Smooth muscle cell (in vitro differentiated cells): ENCODE measurements at regions not wholly inside any gene's neighbourhood (a gene's known extent, or its start where the extent isn't known, plus 50 kb on each side); places are given as distances from the start of the nearest gene placed in this dataset.
A peak's percentile ranks its signal among the peaks of the same experiment; 100 is the strongest.

ENCODE experiments used
- DNase-seq: peaks from one replicate; lab custom pipeline; 2025; ENCODE audit not compliant: unreplicated experiment; lab: John Stamatoyannopoulos, UW
- H2AFZ ChIP-seq: fragments of 200-600 bp; sonication (generic); 2 replicates; pipeline ENCODE4 v1.6.0; 2016; ENCODE audit warnings: antibody characterized with exemption, low read depth, mild to moderate bottlenecking
- H3F3A ChIP-seq: fragments of 200-600 bp; sonication (generic); 2 replicates; pipeline ENCODE4 v1.6.0; 2017; ENCODE audit warnings: antibody characterized with exemption, low read depth
- H3K27ac ChIP-seq: fragments of 200-600 bp; sonication (generic); 2 replicates; pipeline ENCODE4 v1.5.1; 2016; ENCODE audit warnings: low read depth, mild to moderate bottlenecking
- H3K27me3 ChIP-seq: fragments of 200-600 bp; sonication (generic); 2 replicates; pipeline ENCODE4 v1.6.1; 2016; ENCODE audit warnings: low read depth, mild to moderate bottlenecking
- H3K36me3 ChIP-seq: fragments of 200-600 bp; sonication (generic); 2 replicates; pipeline ENCODE4 v1.5.1; 2016; ENCODE audit warnings: low read depth
- H3K4me1 ChIP-seq: fragments of 200-600 bp; sonication (generic); 2 replicates; pipeline ENCODE4 v1.5.1; 2016; ENCODE audit warnings: low read depth
- H3K4me2 ChIP-seq: fragments of 200-600 bp; sonication (generic); 2 replicates; pipeline ENCODE4 v1.6.0; 2016; ENCODE audit warnings: mild to moderate bottlenecking
- H3K4me3 ChIP-seq: fragments of 200-600 bp; sonication (generic); 2 replicates; pipeline ENCODE4 v1.5.1; 2016; ENCODE audit warnings: mild to moderate bottlenecking
- H3K79me2 ChIP-seq: fragments of 200-600 bp; sonication (generic); 2 replicates; pipeline ENCODE4 v1.6.0; 2016; ENCODE audit warnings: low read depth, mild to moderate bottlenecking
- H3K9ac ChIP-seq: fragments of 200-600 bp; sonication (generic); 2 replicates; pipeline ENCODE4 v1.6.0; 2016; ENCODE audit warnings: low read depth
- H3K9me3 ChIP-seq: fragments of 200-600 bp; sonication (generic); replicated peaks from 2 replicates; pipeline ENCODE4 v1.5.1; 2016; ENCODE audit warnings: low read depth
- H4K20me1 ChIP-seq: fragments of 200-600 bp; sonication (generic); 2 replicates; pipeline ENCODE4 v1.6.0; 2016; ENCODE audit warnings: low read depth
- WGBS: methylation state at CpG from one replicate; pipeline ENCODE4 v1.1.7; 2016; ENCODE audit warnings: low lambda C conversion rate; 5-methylcytosine and 5-hydroxymethylcytosine counted together
- TF ChIP-seq, protein P1 (sequence below): fragments of 200-600 bp; sonication (generic); IDR thresholded peaks from 2 replicates; pipeline ENCODE4 v1.5.1; 2017; ENCODE audit warnings: borderline replicate concordance, mild to moderate bottlenecking, antibody characterized with exemption; ENCODE audit not compliant: insufficient read depth, poor library complexity, severe bottlenecking

DNA sequence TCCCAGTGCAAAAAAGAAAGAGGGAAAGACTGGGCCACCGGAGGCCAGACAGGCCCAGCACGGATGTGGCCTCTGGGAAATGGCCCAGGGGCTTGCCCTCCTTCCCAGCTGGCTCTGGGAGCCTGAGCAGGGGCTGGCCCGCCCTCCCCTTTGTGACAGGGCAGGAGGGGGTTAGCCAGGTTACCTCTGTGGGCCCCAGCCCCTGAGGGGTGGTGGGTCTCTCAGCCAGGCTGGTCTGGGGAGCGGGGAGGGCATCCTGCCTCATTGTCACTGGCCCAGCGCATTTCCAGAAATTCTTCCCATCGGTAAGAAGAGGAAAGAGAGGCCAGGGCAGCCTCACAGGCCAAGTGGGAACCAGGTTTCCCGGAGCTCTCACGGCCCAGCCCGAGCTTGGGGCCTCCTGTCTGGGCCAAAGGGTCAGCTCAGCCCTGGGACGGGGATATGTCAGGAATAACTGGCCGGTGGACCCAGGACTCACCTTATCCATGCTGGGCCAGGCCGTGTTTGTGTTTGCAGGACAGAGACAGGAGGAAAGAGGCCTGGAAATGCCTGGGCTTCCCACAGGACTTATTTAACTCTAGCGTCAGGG, 182.2 kb downstream of the ZFP36L2 start:
- H3K9me3 ChIP-seq: no peaks in the 10 kb centered on the region
- H3K79me2 ChIP-seq: no peaks in the 10 kb centered on the region
- no peaks in the 10 kb centered on the region for H3K27me3 ChIP-seq
- H3K4me1 ChIP-seq: peaks cover 35% of the 10 kb centered on the region
- H2AFZ ChIP-seq: peak overlapping the region; percentile 64
- TF ChIP-seq, protein P1, sequence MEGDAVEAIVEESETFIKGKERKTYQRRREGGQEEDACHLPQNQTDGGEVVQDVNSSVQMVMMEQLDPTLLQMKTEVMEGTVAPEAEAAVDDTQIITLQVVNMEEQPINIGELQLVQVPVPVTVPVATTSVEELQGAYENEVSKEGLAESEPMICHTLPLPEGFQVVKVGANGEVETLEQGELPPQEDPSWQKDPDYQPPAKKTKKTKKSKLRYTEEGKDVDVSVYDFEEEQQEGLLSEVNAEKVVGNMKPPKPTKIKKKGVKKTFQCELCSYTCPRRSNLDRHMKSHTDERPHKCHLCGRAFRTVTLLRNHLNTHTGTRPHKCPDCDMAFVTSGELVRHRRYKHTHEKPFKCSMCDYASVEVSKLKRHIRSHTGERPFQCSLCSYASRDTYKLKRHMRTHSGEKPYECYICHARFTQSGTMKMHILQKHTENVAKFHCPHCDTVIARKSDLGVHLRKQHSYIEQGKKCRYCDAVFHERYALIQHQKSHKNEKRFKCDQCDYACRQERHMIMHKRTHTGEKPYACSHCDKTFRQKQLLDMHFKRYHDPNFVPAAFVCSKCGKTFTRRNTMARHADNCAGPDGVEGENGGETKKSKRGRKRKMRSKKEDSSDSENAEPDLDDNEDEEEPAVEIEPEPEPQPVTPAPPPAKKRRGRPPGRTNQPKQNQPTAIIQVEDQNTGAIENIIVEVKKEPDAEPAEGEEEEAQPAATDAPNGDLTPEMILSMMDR: no peak
- H3F3A ChIP-seq: no peaks in the 10 kb centered on the region
- H3K27ac ChIP-seq: peak overlapping the region; percentile 65
- DNase-seq: no peak
- H3K36me3 ChIP-seq: no peaks in the 10 kb centered on the region
- H3K4me2 ChIP-seq: no peak overlapping the region
- H3K9ac ChIP-seq: no peak overlapping the region
- H3K4me3 ChIP-seq: no peak overlapping the region
- 71% methylated on average over 13 of the region's 13 CpGs for WGBS
- H4K20me1 ChIP-seq: no peaks in the 10 kb centered on the region

DNA sequence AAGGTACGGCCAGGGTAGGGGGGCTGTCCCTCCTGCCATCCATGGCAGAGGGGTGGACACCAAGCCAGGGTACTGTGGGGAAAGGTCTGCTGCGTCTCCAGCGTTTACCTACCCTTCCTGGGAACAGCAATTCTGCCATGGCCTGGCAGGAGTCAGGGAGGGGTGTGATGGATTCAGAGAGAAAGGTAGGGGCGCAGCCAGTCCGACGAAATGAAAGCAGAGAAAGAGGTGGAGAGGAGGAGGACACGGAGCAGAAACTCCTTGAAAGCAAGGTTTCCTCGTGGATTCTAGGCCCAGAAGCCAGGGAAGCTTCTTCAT, 182.9 kb downstream of the ZFP36L2 start:
- H3K4me1 ChIP-seq: peaks cover 35% of the 10 kb centered on the region
- H3F3A ChIP-seq: no peaks in the 10 kb centered on the region
- H2AFZ ChIP-seq: no peak overlapping the region
- H3K9ac ChIP-seq: no peak overlapping the region
- H3K79me2 ChIP-seq: no peaks in the 10 kb centered on the region
- H3K36me3 ChIP-seq: no peaks in the 10 kb centered on the region
- WGBS: 95% methylated on average over 7 of the region's 8 CpGs
- no peak overlapping the region for H3K4me2 ChIP-seq
- no peak for DNase-seq
- H3K27me3 ChIP-seq: no peaks in the 10 kb centered on the region
- peak overlapping the region; percentile 84 for H3K27ac ChIP-seq
- TF ChIP-seq, protein P1: no peak
- H3K4me3 ChIP-seq: no peak overlapping the region
- H3K9me3 ChIP-seq: no peaks in the 10 kb centered on the region
- H4K20me1 ChIP-seq: no peaks in the 10 kb centered on the region

DNA sequence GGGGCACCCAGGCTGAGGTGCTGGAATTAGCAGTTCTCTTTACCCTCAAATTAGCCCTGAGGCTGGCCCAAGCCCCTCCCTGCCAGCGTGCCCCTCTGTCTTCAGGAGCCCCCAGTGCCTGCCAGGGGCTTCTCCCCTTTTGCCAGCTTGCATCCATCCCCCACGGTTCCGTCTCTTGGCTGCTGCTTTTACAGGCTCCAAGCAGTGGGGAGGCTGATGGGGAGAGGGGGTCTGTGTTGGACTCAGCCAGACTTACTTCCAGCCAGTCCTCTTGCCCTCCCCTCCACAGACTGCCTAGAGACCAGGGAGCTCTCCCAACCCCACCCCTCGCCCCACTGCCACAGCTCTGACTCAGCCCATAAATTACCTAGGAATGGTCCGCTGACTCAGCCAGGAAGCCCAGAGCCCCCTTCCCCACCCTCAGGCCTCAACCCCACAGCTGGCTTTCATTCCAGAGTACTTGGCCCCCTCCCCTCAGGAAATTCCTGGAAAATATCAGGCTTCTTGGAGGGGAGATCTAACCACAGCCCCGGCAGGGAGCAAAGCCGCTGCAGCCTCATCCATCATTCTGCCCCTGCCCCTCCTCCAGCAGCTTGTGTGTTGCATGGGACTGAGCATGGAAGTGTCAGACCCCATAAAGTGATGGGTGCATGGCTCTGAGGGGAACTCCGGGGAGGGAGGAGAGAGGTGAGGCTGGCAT, 184.6 kb downstream of the ZFP36L2 start:
- Histone ChIP-seq H2AFZ (no peak overlapping the region), H3K9ac (peak overlapping the region; percentile 33), H3K27ac (peak overlapping the region; percentile 84)

More for the DNA sequence above, 184.6 kb downstream of the ZFP36L2 start:
- no peaks in the 10 kb centered on the region for H3K9me3 ChIP-seq
- DNase-seq: peak; percentile 73
- no peaks in the 10 kb centered on the region for H4K20me1 ChIP-seq
- WGBS: 0% methylated on average over 7 of the region's 8 CpGs
- H3K36me3 ChIP-seq: no peaks in the 10 kb centered on the region
- TF ChIP-seq, protein P1: no peak
- peak overlapping the region; percentile 63 for H3K4me2 ChIP-seq
- peaks cover 33% of the 10 kb centered on the region for H3K4me1 ChIP-seq
- no peaks in the 10 kb centered on the region for H3F3A ChIP-seq
- no peaks in the 10 kb centered on the region for H3K79me2 ChIP-seq
- H3K27me3 ChIP-seq: no peaks in the 10 kb centered on the region
- no peak overlapping the region for H3K4me3 ChIP-seq
